Thyroid gland (tissue), 4 donors: ENCODE measurements at regions not wholly inside any gene's neighbourhood (a gene's known extent, or its start where the extent isn't known, plus 50 kb on each side); places are given as distances from the start of the nearest gene placed in this dataset.

Source experiments
- DNase-seq, 2 donors: peaks; one replicate each; pipeline ENCODE4 v3.0.0-alpha.2; 2019
- H3K27ac ChIP-seq, 3 donors: fragments of 200-600 bp; sonication (generic); 1 replicate in 2 of 3; 2 replicates in 1 of 3; pipeline ENCODE4 v1.5.1; 2016 to 2019; ENCODE audit warnings: mild to moderate bottlenecking in 1 of 3, moderate library complexity in 1 of 3
- H3K27me3 ChIP-seq: fragments of 200-600 bp; sonication (generic); one replicate; pipeline ENCODE4 v1.5.1; 2019
- H3K36me3 ChIP-seq, 2 donors: fragments of 200-600 bp; sonication (generic); one replicate each; pipeline ENCODE4 v1.5.1; 2016 to 2019
- H3K4me1 ChIP-seq, 2 donors: fragments of 200-600 bp; sonication (generic); one replicate each; pipeline ENCODE4 v1.5.1; 2017 to 2019
- H3K4me3 ChIP-seq, 3 donors: fragments of 200-600 bp; sonication (generic); replicated peaks in 1 of 3; 1 replicate in 2 of 3; 2 replicates in 1 of 3; pipeline ENCODE4 v1.5.1; 2016; ENCODE audit warnings: mild to moderate bottlenecking in 1 of 3
- H3K9me3 ChIP-seq: fragments of 200-600 bp; sonication (generic); one replicate; pipeline ENCODE4 v1.5.1; 2017
- POLR2A ChIP-seq, 2 donors: fragments of 450-650 bp; IDR thresholded peaks; one replicate each; pipeline ENCODE4 v1.6.1; 2017; ENCODE audit warnings: antibody characterized with exemption in 2 of 2, mild to moderate bottlenecking in 2 of 2, moderate library complexity in 1 of 2
- WGBS, 2 donors: methylation state at CpG; one replicate each; pipeline ENCODE4 v1.1.5; 2017; 5-methylcytosine and 5-hydroxymethylcytosine counted together
- intact Hi-C: fragments of 100-400 bp; cut with DNase I; formaldehyde crosslinking; loops from one replicate; pipeline ENCODE4 v1.15.1; 2023
- TF ChIP-seq, protein P1 (sequence below), 6 experiments: fragments of 200-600 bp in 3 of 6; fragments of 450-650 bp in 3 of 6; sonication (generic) in 3 of 6; IDR thresholded peaks; one replicate each; pipeline ENCODE4 v1.5.1; 2016 to 2019; ENCODE audit warnings: antibody characterized with exemption in 6 of 6, mild to moderate bottlenecking in 2 of 6, inconsistent platforms in 1 of 6, moderate library complexity in 1 of 6

DNA sequence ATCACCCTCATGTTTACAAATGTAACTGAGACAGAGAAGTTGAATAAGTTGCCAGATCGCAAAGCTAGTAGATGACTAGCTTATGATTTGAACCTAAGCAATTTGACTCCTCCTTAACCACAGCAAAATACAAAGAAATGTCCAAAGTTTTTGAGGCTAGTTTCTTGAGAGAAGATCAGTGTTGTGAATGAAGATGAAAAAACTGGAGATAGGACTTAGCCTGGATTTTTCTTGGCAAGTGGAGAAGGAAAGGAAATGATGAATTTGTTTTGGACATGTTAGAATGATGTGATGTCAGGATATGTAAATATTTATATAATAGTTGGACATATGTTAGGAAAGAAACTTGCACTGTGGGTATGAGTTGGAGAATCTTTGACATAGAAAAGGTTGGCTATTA is 149.8 kb downstream of the LSMEM1 start:
- no peaks in the 10 kb centered on the region for H3K9me3 ChIP-seq
- H3K4me3 ChIP-seq = no peak overlapping the region
- no peaks in the 10 kb centered on the region for H3K36me3 ChIP-seq
- DNase-seq = no peak
- no peaks in the 10 kb centered on the region for H3K4me1 ChIP-seq
- intact Hi-C loops = no loop called here
- 85% methylated on average over 1 of the region's 1 CpG for WGBS, 2 donors
- H3K27ac ChIP-seq = no peak overlapping the region
- TF ChIP-seq, protein P1, sequence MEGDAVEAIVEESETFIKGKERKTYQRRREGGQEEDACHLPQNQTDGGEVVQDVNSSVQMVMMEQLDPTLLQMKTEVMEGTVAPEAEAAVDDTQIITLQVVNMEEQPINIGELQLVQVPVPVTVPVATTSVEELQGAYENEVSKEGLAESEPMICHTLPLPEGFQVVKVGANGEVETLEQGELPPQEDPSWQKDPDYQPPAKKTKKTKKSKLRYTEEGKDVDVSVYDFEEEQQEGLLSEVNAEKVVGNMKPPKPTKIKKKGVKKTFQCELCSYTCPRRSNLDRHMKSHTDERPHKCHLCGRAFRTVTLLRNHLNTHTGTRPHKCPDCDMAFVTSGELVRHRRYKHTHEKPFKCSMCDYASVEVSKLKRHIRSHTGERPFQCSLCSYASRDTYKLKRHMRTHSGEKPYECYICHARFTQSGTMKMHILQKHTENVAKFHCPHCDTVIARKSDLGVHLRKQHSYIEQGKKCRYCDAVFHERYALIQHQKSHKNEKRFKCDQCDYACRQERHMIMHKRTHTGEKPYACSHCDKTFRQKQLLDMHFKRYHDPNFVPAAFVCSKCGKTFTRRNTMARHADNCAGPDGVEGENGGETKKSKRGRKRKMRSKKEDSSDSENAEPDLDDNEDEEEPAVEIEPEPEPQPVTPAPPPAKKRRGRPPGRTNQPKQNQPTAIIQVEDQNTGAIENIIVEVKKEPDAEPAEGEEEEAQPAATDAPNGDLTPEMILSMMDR (IDR thresholded peaks at IDR 0.05) = no peak
- no peak for TF ChIP-seq POLR2A (IDR thresholded peaks at IDR 0.05)
- H3K27me3 ChIP-seq = no peaks in the 10 kb centered on the region

DNA sequence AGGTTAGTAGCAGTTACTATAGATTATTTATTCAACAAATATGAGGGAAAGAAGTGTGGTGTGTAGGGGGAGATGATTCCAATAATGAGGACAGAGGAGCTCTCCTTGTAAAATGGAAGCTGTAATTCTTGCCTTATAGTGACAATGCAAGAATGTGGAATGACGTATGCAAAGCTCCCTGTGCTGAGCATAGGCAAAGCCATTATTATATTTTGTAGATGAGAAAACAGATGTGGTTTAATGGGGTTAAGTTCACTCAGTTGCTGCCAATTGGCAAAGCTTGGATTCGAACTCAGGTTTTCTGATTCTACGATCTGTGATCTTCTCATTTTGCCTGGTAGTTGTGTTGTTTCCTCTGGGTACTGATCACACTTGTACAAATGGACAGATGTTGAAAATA is 153.3 kb downstream of the LSMEM1 start:
- Histone ChIP-seq H3K27me3 (no peaks in the 10 kb centered on the region), H3K4me3 (no peak overlapping the region), H3K36me3 (no peaks in the 10 kb centered on the region), H3K27ac (no peak overlapping the region), H3K9me3 (no peaks in the 10 kb centered on the region), H3K4me1 (no peaks in the 10 kb centered on the region)
- intact Hi-C loops = no loop called here
- no peak for TF ChIP-seq POLR2A (IDR thresholded peaks at IDR 0.05)
- TF ChIP-seq, protein P1 (IDR thresholded peaks at IDR 0.05) = no peak
- no peak for DNase-seq
- WGBS, 2 donors = 90 to 96% methylated on average over 3 of the region's 3 CpGs

DNA sequence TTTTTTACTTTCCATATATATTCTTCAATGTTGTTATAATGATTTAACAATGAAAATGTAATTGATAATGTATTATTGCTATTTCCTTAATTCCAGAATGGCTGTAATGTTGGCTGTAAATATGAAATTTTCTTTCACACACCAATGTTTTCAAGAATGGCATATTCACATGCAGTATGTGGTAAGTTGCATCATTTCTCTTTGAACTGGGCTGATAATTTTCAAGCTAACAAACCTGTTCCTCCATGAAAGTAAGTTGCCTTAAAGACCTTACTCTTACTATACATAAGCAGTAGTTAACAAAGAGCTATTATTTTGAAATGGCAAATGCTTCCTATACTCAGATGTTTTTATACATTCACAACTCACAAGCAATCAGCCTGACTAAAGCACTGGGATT is 154.5 kb downstream of the TMEM168 start:
- no peaks in the 10 kb centered on the region for H3K9me3 ChIP-seq
- intact Hi-C loops = no loop called here
- TF ChIP-seq POLR2A (IDR thresholded peaks at IDR 0.05) = no peak
- TF ChIP-seq, protein P1 (IDR thresholded peaks at IDR 0.05) = no peak
- H3K4me1 ChIP-seq = no peaks in the 10 kb centered on the region
- H3K27me3 ChIP-seq = no peaks in the 10 kb centered on the region
- no peak overlapping the region for H3K27ac ChIP-seq
- no peak for DNase-seq
- no peak overlapping the region for H3K4me3 ChIP-seq
- no peaks in the 10 kb centered on the region for H3K36me3 ChIP-seq

DNA sequence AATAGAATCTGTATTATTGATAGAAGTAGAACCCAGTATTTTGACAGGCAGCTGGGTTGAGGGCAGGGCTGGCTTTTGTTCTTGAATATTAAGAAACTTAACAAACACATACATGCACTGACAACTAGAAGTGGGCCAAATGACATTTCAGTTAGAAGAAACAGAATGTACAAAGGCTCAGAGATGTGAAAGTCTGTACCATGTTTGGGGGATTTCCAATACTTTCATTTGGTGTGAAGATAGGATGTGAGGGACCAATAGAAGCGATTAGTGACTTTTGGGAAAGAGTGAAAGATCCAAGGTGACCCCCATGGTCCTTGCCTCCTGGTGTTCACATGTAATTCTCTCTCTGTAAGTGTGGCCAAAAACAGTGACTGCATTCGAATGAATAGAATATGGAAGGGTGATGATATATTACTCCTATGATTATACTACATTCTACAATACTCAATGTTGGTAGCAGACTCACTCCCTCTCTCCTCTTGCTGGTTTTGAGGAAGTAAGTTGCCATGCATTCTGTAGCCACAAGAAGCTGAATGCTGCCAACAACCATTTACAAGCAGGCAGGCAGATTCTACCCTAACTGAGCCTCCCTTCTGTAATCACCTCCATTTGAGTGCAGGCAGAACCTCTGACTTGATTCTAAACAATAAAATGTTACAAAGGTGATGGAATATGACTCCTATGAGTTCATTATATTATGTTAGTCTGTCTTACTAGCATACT is 151.4 kb downstream of the TMEM168 start:
- Histone ChIP-seq H3K27ac (no peak overlapping the region), H3K27me3 (no peaks in the 10 kb centered on the region), H3K9me3 (no peaks in the 10 kb centered on the region), H3K4me3 (no peak overlapping the region), H3K36me3 (no peaks in the 10 kb centered on the region), H3K4me1 (no peaks in the 10 kb centered on the region)
- DNase-seq = no peak
- TF ChIP-seq POLR2A (IDR thresholded peaks at IDR 0.05) = no peak
- TF ChIP-seq, protein P1 (IDR thresholded peaks at IDR 0.05) = no peak
- WGBS, 2 donors = 78 to 93% methylated on average over 2 of the region's 2 CpGs
- intact Hi-C loops = no loop called here

DNA sequence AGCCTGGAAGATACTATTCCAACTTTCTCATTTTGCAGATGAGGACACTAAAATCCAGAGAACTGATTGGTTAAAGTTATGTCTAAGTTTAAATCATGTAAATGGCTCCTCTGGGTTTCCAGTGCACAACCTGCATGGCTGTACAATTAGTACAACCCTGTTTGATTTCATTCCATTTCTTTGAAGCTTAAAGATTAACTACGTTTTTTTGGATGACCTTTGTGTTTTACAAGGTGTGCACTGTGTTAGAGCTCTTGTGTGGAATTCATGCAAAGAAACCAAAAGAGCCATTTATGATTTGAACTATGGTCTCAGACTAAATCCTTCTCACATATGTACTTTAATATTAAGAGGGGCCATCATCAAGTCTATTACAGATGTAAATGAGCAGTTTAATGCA is 149.5 kb downstream of the TMEM168 start:
- Histone ChIP-seq H3K9me3 (no peaks in the 10 kb centered on the region), H3K27ac (no peak overlapping the region), H3K4me3 (no peak overlapping the region), H3K4me1 (no peaks in the 10 kb centered on the region), H3K36me3 (no peaks in the 10 kb centered on the region), H3K27me3 (no peaks in the 10 kb centered on the region)
- WGBS, 2 donors = 62 to 67% methylated on average over 1 of the region's 1 CpG
- DNase-seq = no peak
- intact Hi-C loops = no loop called here
- TF ChIP-seq, protein P1 (IDR thresholded peaks at IDR 0.05) = no peak
- TF ChIP-seq POLR2A (IDR thresholded peaks at IDR 0.05) = no peak
